OCI-LY3 (cell line): ENCODE measurements at regions not wholly inside any gene's neighbourhood (a gene's known extent, or its start where the extent isn't known, plus 50 kb on each side); places are given as distances from the start of the nearest gene placed in this dataset.
"Not testable (repeated sequence)": the region's sequence is repeated elsewhere in the genome, so short reads cannot be mapped to it uniquely, and the experiment has no call there.

ENCODE experiments used
- H2AFZ ChIP-seq: fragments of 200-600, 300-600 bp; shearing (Covaris generic); 2 replicates; pipeline ENCODE4 v1.6.0; 2014; ENCODE audit warnings: antibody characterized with exemption, low read depth, low read length
- H3K27ac ChIP-seq: fragments of 200-600, 300-600 bp; sonication (generic); 2 replicates; pipeline ENCODE4 v1.5.1; 2014; ENCODE audit warnings: mild to moderate bottlenecking, low read length, moderate library complexity, mixed read lengths
- H3K27me3 ChIP-seq: fragments of 200-600, 300-600 bp; sonication (generic); 2 replicates; pipeline ENCODE4 v1.6.1; 2014; ENCODE audit warnings: low read depth, low read length, mixed read lengths
- H3K36me3 ChIP-seq: fragments of 200-600, 300-600 bp; sonication (generic); replicated peaks from 2 replicates; pipeline ENCODE3; 2014; ENCODE audit warnings: low read depth, low read length, mixed read lengths
- H3K4me1 ChIP-seq: fragments of 300-600, 200-600 bp; sonication (generic); 2 replicates; pipeline ENCODE4 v1.6.1; 2014; ENCODE audit warnings: low read length, mixed read lengths
- H3K4me2 ChIP-seq: fragments of 200-600, 300-600 bp; sonication (generic); 2 replicates; pipeline ENCODE4 v1.6.1; 2014; ENCODE audit warnings: low read length, mixed read lengths
- H3K4me3 ChIP-seq: fragments of 300-600, 200-600 bp; sonication (generic); 2 replicates; pipeline ENCODE4 v1.5.1; 2014; ENCODE audit warnings: antibody characterized with exemption, mild to moderate bottlenecking, low read length, moderate library complexity
- H3K79me2 ChIP-seq: fragments of 300-600, 200-600 bp; shearing (Covaris generic); 2 replicates; pipeline ENCODE4 v1.6.1; 2014; ENCODE audit warnings: mild to moderate bottlenecking, low read length, mixed read lengths
- H3K9ac ChIP-seq: fragments of 300-600, 200-600 bp; shearing (Covaris generic); 2 replicates; pipeline ENCODE4 v1.6.0; 2014; ENCODE audit warnings: mild to moderate bottlenecking, low read length, moderate library complexity
- H3K9me3 ChIP-seq: fragments of 200-600, 300-600 bp; shearing (Covaris generic); 2 replicates; pipeline ENCODE4 v1.6.1; 2014; ENCODE audit warnings: low read length, mixed read lengths; ENCODE audit not compliant: insufficient read depth
- H4K20me1 ChIP-seq: fragments of 200-600, 300-600 bp; sonication (generic); 2 replicates; pipeline ENCODE4 v1.6.1; 2016; ENCODE audit warnings: low read length, mixed read lengths; ENCODE audit not compliant: insufficient read depth
- CTCF ChIP-seq: fragments of 200-600, 300-600 bp; sonication (generic); IDR thresholded peaks from 2 replicates; pipeline ENCODE4 v1.5.1; 2014; ENCODE audit warnings: antibody characterized with exemption, low read length, low read depth
- EZH2phosphoT487 ChIP-seq: fragments of 200-600 bp; shearing (Covaris generic); IDR thresholded peaks from 2 replicates; pipeline ENCODE4 v1.6.1; 2018; ENCODE audit warnings: antibody characterized with exemption, mixed run types, low read depth

GRCh38 chr2:185268651-185269050 lies 470.0 kb upstream of the FSIP2 start:
- no peaks in the 10 kb centered on the region for H3K9me3 ChIP-seq
- no peaks in the 10 kb centered on the region for H4K20me1 ChIP-seq
- H3K27me3 ChIP-seq = no peaks in the 10 kb centered on the region
- H3K4me2 ChIP-seq = no peak overlapping the region
- H3K27ac ChIP-seq = no peak overlapping the region
- no peaks in the 10 kb centered on the region for H3K4me1 ChIP-seq
- H3K9ac ChIP-seq = no peak overlapping the region
- no peak overlapping the region for H3K4me3 ChIP-seq
- TF ChIP-seq EZH2phosphoT487 (no peak), CTCF (no peak)
- H3K79me2 ChIP-seq = no peaks in the 10 kb centered on the region
- no peak overlapping the region for H2AFZ ChIP-seq
- no peaks in the 10 kb centered on the region for H3K36me3 ChIP-seq

DNA sequence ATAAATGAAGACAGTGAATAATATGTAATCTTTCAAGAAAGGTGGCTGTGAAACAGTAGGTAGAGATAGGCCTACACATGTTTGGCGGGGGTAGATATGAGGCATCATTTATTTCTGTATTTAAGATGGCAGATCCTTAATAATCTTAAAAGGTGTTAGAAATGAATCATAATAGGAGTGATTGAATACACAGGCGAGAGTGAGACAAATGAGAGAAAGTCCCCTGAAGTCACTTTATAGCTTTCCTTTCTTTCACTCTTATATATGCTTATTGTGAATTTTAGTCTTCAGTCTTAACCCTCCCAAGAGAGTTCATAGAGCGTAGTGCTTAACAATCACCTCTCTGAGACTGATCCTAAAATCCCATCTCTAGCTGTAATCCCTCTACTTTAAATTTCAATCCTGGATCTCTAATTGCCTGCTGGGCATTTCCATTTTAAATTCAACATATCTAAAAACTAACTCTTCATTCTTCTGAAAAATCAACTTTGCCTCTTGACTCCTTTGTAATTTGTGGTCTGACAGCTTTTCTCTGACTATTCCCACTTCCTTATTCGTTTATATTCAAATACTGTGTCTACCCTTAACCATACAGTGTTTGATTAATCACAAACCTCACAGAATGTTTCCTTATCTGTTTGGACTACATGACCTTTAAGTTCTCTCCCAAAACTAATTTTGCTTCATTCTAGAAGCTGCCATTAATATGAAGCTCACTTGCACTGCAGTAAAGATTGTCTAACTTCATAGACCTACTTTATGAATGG lies 463.7 kb upstream of the FSIP2 start:
- H3K79me2 ChIP-seq = no peaks in the 10 kb centered on the region
- no peaks in the 10 kb centered on the region for H3K36me3 ChIP-seq
- no peaks in the 10 kb centered on the region for H3K27me3 ChIP-seq
- H3K9ac ChIP-seq = no peak overlapping the region
- no peak overlapping the region for H3K27ac ChIP-seq
- no peak overlapping the region for H3K4me2 ChIP-seq
- peaks cover 6% of the 10 kb centered on the region for H3K4me1 ChIP-seq
- H3K4me3 ChIP-seq = no peak overlapping the region
- H3K9me3 ChIP-seq = no peaks in the 10 kb centered on the region
- no peak for TF ChIP-seq EZH2phosphoT487
- TF ChIP-seq CTCF = no peak
- H2AFZ ChIP-seq = no peak overlapping the region
- no peaks in the 10 kb centered on the region for H4K20me1 ChIP-seq

- not testable (repeated sequence) for H3K4me2 ChIP-seq, H3K79me2 ChIP-seq, H3K9me3 ChIP-seq, H2AFZ ChIP-seq, H3K36me3 ChIP-seq, H4K20me1 ChIP-seq, H3K27me3 ChIP-seq, H3K9ac ChIP-seq, H3K4me1 ChIP-seq, H3K4me3 ChIP-seq, H3K27ac ChIP-seq
These were observed 462.6 kb upstream of the FSIP2 start for GRCh38 chr2:185275979-185276378.

DNA sequence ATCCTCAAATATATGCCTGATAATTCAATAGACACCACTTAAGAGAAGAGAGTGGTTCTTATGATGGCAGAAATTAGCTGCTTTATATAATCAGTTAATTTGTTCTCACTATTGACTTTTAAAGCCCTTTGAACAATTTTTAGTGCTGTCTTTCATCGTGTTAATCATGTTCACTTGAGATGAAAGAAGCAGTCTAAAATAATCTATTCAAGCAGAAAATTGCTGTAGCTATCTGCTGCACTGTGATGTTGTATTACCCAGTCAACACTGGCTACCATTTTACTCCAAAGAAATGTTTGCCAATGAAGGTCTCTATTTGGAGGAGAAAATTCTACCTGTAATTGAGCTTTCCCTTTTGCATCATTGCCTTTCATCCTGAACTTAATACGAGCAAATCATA lies 459.8 kb upstream of the FSIP2 start:
- Histone ChIP-seq H3K27ac (no peak overlapping the region), H2AFZ (no peak overlapping the region), H3K36me3 (no peaks in the 10 kb centered on the region), H3K79me2 (no peaks in the 10 kb centered on the region), H3K9me3 (no peaks in the 10 kb centered on the region), H3K4me1 (peaks cover 6% of the 10 kb centered on the region), H3K27me3 (no peaks in the 10 kb centered on the region), H3K4me3 (no peak overlapping the region), H4K20me1 (no peaks in the 10 kb centered on the region), H3K9ac (no peak overlapping the region), H3K4me2 (no peak overlapping the region)
- TF ChIP-seq CTCF = no peak
